ENCODE measurements at regions not wholly inside any gene's neighbourhood (a gene's known extent, or its start where the extent isn't known, plus 50 kb on each side); places are given as distances from the start of the nearest gene placed in this dataset.

DNA sequence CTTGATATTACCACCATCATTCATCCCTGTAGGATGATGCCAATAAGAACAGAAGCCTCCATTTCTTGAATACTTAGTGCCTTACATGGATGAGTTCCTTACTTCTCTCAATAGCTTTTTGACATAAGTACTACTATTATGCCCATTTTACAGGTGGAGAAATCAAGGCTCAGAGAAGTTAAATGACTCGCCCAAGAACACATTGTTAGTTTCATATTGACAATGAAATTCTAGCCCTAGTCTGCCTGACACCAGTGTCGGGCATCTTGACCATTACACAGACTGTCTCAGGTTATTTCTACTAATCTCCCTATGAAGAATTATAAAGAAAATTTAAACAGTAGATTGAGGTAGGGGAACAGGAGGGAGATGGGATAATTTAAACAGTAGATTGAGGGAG, 52.5 kb upstream of the ARL8B start:
- no peaks in the 10 kb centered on the region for H3K79me2 ChIP-seq (replicated peaks; ENCODE audit: insufficient read depth, low read length)
- H3K9ac ChIP-seq (ENCODE audit: low read length), result no peak overlapping the region
- no peak for TF ChIP-seq MXI1 (conservative IDR thresholded peaks at IDR 0.05; ENCODE audit: poor library complexity, severe bottlenecking)
- H3K9me3 ChIP-seq (ENCODE audit: low read length), result no peaks in the 10 kb centered on the region
- H3F3A ChIP-seq (ENCODE audit: insufficient read depth, low read length, poor library complexity, severe bottlenecking), result no peaks in the 10 kb centered on the region
- no peaks in the 10 kb centered on the region for H4K20me1 ChIP-seq (ENCODE audit: insufficient read depth)
- H3K36me3 ChIP-seq (ENCODE audit: insufficient read depth, low read length), result no peaks in the 10 kb centered on the region
- no peaks in the 10 kb centered on the region for H3K9me2 ChIP-seq (ENCODE audit: insufficient read depth, low read length)
- no peak overlapping the region for H3K4me3 ChIP-seq (ENCODE audit: low read length)
- H3K27me3 ChIP-seq (ENCODE audit: insufficient read depth, low read depth, low read length), result no peaks in the 10 kb centered on the region
- no peak overlapping the region for H3K27ac ChIP-seq (ENCODE audit: low read length)
- H3K4me2 ChIP-seq (ENCODE audit: low read length), result no peak overlapping the region
- no peak overlapping the region for H2AFZ ChIP-seq (ENCODE audit: low read depth, low read length)

DNA sequence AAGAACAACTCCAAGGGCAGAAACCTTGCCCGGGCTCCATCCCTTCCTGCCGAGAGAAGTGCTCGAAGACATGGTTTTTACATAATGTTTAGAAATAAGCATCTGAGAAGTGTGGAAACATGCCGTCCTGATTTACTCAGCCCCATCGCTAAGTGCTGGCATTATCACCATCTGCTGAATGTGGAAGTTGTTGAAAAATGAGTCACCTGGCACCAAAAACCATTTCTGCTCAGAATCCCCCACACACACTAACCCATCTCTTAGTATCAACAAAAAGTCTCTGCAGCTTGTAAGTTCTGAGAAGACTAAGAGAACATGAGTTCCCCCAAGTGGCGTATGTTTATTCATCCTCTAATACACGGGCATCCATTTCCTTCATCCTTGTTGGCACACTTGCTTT, 51.0 kb upstream of the ARL8B start:
- Histone ChIP-seq H3K4me2 (ENCODE audit: low read length) (no peak overlapping the region), H3K9ac (ENCODE audit: low read length) (no peak overlapping the region), H2AFZ (ENCODE audit: low read depth, low read length) (no peak overlapping the region)

DNA sequence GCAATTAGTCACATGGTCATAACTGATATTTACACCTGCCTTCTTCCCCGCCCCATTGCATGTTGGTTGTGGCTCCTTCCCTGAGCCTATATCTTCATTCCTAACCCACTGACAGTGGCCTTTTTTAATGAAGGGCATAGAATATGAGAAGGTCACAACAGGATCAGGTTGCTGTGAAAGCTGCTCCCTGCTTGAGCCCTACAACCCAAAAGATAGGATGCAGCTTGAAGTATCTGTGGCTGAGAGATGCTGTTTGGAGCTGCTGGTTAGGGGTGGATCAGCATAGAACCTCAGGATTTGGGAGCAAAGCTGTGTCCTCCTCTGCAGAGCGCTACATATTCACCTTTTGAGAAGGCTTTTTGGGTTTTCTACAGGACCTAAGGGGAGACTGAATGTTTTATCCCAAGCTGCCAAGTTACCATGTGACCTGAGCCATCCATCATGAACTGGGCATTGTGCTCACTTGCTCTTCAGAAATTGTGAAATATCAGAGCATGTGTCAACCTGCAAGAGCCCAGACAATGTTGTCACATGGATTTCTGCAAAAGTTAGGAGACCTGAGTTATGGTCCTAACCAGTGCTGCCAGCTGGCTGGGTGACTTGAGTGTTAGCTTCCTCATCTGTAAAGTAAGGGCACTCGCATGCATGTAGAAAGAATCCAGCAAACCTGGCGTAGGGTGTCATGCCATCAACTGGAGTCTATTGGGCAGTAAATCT, 49.8 kb upstream of the ARL8B start:
- Histone ChIP-seq H2AFZ (ENCODE audit: low read depth, low read length) (no peak overlapping the region), H3F3A (ENCODE audit: insufficient read depth, low read length, poor library complexity, severe bottlenecking) (no peaks in the 10 kb centered on the region), H3K27ac (ENCODE audit: low read length) (no peak overlapping the region), H3K9me3 (ENCODE audit: low read length) (no peaks in the 10 kb centered on the region), H3K79me2 (replicated peaks; ENCODE audit: insufficient read depth, low read length) (no peaks in the 10 kb centered on the region), H4K20me1 (ENCODE audit: insufficient read depth) (no peaks in the 10 kb centered on the region), H3K4me3 (ENCODE audit: low read length) (no peak overlapping the region), H3K27me3 (ENCODE audit: insufficient read depth, low read depth, low read length) (no peaks in the 10 kb centered on the region), H3K36me3 (ENCODE audit: insufficient read depth, low read length) (no peaks in the 10 kb centered on the region), H3K4me2 (ENCODE audit: low read length) (no peak overlapping the region), H3K9me2 (ENCODE audit: insufficient read depth, low read length) (no peaks in the 10 kb centered on the region), H3K9ac (ENCODE audit: low read length) (no peak overlapping the region)
- no peak for TF ChIP-seq MXI1 (conservative IDR thresholded peaks at IDR 0.05; ENCODE audit: poor library complexity, severe bottlenecking)
- no peak for TF ChIP-seq TAF1 (IDR thresholded peaks at IDR 0.05; ENCODE audit: low read depth)
- no peak for TF ChIP-seq POLR2AphosphoS5 (IDR thresholded peaks at IDR 0.05)
- TF ChIP-seq EP300 (conservative IDR thresholded peaks at IDR 0.05; ENCODE audit: poor library complexity, severe bottlenecking), result no peak
- TF ChIP-seq RAD21 (conservative IDR thresholded peaks at IDR 0.05), result no peak
- TF ChIP-seq, protein P1, sequence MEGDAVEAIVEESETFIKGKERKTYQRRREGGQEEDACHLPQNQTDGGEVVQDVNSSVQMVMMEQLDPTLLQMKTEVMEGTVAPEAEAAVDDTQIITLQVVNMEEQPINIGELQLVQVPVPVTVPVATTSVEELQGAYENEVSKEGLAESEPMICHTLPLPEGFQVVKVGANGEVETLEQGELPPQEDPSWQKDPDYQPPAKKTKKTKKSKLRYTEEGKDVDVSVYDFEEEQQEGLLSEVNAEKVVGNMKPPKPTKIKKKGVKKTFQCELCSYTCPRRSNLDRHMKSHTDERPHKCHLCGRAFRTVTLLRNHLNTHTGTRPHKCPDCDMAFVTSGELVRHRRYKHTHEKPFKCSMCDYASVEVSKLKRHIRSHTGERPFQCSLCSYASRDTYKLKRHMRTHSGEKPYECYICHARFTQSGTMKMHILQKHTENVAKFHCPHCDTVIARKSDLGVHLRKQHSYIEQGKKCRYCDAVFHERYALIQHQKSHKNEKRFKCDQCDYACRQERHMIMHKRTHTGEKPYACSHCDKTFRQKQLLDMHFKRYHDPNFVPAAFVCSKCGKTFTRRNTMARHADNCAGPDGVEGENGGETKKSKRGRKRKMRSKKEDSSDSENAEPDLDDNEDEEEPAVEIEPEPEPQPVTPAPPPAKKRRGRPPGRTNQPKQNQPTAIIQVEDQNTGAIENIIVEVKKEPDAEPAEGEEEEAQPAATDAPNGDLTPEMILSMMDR (IDR thresholded peaks at IDR 0.05; ENCODE audit: poor library complexity, severe bottlenecking), result no peak

More for the DNA sequence above, 51.0 kb upstream of the ARL8B start:
- no peak for TF ChIP-seq EZH2 (IDR thresholded peaks at IDR 0.05; ENCODE audit: borderline replicate concordance, insufficient read depth, low read length, poor library complexity, severe bottlenecking)
- TF ChIP-seq RAD21 (conservative IDR thresholded peaks at IDR 0.05), result no peak
- TF ChIP-seq, protein P1 (IDR thresholded peaks at IDR 0.05; ENCODE audit: poor library complexity, severe bottlenecking), result no peak
- TF ChIP-seq, protein P2, sequence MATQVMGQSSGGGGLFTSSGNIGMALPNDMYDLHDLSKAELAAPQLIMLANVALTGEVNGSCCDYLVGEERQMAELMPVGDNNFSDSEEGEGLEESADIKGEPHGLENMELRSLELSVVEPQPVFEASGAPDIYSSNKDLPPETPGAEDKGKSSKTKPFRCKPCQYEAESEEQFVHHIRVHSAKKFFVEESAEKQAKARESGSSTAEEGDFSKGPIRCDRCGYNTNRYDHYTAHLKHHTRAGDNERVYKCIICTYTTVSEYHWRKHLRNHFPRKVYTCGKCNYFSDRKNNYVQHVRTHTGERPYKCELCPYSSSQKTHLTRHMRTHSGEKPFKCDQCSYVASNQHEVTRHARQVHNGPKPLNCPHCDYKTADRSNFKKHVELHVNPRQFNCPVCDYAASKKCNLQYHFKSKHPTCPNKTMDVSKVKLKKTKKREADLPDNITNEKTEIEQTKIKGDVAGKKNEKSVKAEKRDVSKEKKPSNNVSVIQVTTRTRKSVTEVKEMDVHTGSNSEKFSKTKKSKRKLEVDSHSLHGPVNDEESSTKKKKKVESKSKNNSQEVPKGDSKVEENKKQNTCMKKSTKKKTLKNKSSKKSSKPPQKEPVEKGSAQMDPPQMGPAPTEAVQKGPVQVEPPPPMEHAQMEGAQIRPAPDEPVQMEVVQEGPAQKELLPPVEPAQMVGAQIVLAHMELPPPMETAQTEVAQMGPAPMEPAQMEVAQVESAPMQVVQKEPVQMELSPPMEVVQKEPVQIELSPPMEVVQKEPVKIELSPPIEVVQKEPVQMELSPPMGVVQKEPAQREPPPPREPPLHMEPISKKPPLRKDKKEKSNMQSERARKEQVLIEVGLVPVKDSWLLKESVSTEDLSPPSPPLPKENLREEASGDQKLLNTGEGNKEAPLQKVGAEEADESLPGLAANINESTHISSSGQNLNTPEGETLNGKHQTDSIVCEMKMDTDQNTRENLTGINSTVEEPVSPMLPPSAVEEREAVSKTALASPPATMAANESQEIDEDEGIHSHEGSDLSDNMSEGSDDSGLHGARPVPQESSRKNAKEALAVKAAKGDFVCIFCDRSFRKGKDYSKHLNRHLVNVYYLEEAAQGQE (IDR thresholded peaks at IDR 0.05; ENCODE audit: borderline replicate concordance), result no peak
- TF ChIP-seq EP300 (conservative IDR thresholded peaks at IDR 0.05; ENCODE audit: poor library complexity, severe bottlenecking), result no peak
- Histone ChIP-seq H4K20me1 (ENCODE audit: insufficient read depth) (no peaks in the 10 kb centered on the region), H3K4me3 (ENCODE audit: low read length) (no peak overlapping the region), H3K79me2 (replicated peaks; ENCODE audit: insufficient read depth, low read length) (no peaks in the 10 kb centered on the region), H3K27me3 (ENCODE audit: insufficient read depth, low read depth, low read length) (no peaks in the 10 kb centered on the region), H3F3A (ENCODE audit: insufficient read depth, low read length, poor library complexity, severe bottlenecking) (no peaks in the 10 kb centered on the region), H3K27ac (ENCODE audit: low read length) (no peak overlapping the region), H3K9me3 (ENCODE audit: low read length) (no peaks in the 10 kb centered on the region), H3K36me3 (ENCODE audit: insufficient read depth, low read length) (no peaks in the 10 kb centered on the region), H3K9me2 (ENCODE audit: insufficient read depth, low read length) (no peaks in the 10 kb centered on the region)

Data from neural cell (in vitro differentiated cells).